Heart left ventricle (tissue), 16 donors: ENCODE measurements at regions not wholly inside any gene's neighbourhood (a gene's known extent, or its start where the extent isn't known, plus 50 kb on each side); places are given as distances from the start of the nearest gene placed in this dataset.
A peak's percentile ranks its signal among the peaks of the same experiment; 100 is the strongest.

Experiments used
- ATAC-seq, 4 donors: fragments of 200-7000 bp; cut with Tn5 transposase; one replicate each; pipeline ENCODE4 v1.9.1; 2020 to 2022; ENCODE audit warnings: moderate library complexity in 4 of 4, mild to moderate bottlenecking in 3 of 4, moderate number of reproducible peaks in 1 of 4
- DNase-seq, 5 donors: peaks; one replicate each; pipeline ENCODE4 v3.0.0-alpha.2; 2020
- H3K27ac ChIP-seq, 12 donors: fragments of 200-600 bp; sonication (generic) in 4 of 12; one replicate each; pipeline versions ENCODE4 v1.5.0 to v1.8.0; 2016 to 2022; ENCODE audit warnings: mild to moderate bottlenecking in 2 of 12
- H3K27me3 ChIP-seq, 9 donors: fragments of 200-600 bp; sonication (generic) in 2 of 9; one replicate each; pipeline versions ENCODE4 v1.5.1 to v1.8.0; 2016 to 2022; ENCODE audit warnings: mild to moderate bottlenecking in 3 of 9
- H3K36me3 ChIP-seq, 9 donors: fragments of 200-600 bp; sonication (generic) in 2 of 9; one replicate each; pipeline versions ENCODE4 v1.5.0 to v1.8.0; 2018 to 2022; ENCODE audit warnings: mild to moderate bottlenecking in 2 of 9
- H3K4me1 ChIP-seq, 12 donors: fragments of 200-600 bp; sonication (generic) in 4 of 12; one replicate each; pipeline versions ENCODE4 v1.5.0 to v1.8.0; 2016 to 2022; ENCODE audit warnings: mild to moderate bottlenecking in 3 of 12
- H3K4me3 ChIP-seq, 12 donors: fragments of 200-600 bp; sonication (generic) in 4 of 12; one replicate each; pipeline versions ENCODE4 v1.5.0 to v1.8.0; 2017 to 2022; ENCODE audit warnings: mild to moderate bottlenecking in 9 of 12, moderate library complexity in 4 of 12
- H3K9me3 ChIP-seq, 12 donors: fragments of 200-600 bp; sonication (generic) in 4 of 12; one replicate each; pipeline versions ENCODE4 v1.5.0 to v1.8.0; 2016 to 2022; ENCODE audit warnings: mild to moderate bottlenecking in 1 of 12
- POLR2A ChIP-seq, 2 donors: fragments of 450-650 bp; IDR thresholded peaks; one replicate each; pipeline ENCODE4 v1.6.1; 2017; ENCODE audit warnings: antibody characterized with exemption in 2 of 2, mild to moderate bottlenecking in 2 of 2, moderate library complexity in 2 of 2
- WGBS, 4 donors: extraction: QIAGEN DNeasy Blood & Tissue Kit in 2 of 4; methylation state at CpG; one replicate each; pipeline versions ENCODE4 v1.1.5 to v1.1.7; 2013 to 2018; 5-methylcytosine and 5-hydroxymethylcytosine counted together
- intact Hi-C, 10 donors: fragments of 100-400 bp; cut with DNase I; formaldehyde crosslinking; loops; one replicate each; pipeline versions ENCODE4 v1.11.1 to v1.14.2; 2022
- TF ChIP-seq, protein P1 (sequence below), 12 donors: fragments of 200-600 bp; sonication (generic) in 4 of 12; IDR thresholded peaks; one replicate each; pipeline versions ENCODE4 v1.5.0 to v1.8.0; 2018 to 2022; ENCODE audit warnings: antibody characterized with exemption in 12 of 12, mild to moderate bottlenecking in 5 of 12
- donor health status: ischemic (EF 13 %, LVEDD 7.1; RV severe dilation, severe dysfunction).
- donor health status: healthy with polysubstance abuse.
- donor health status: DM: no; HTN: yes; CAD: no.
- donor health status: DM: no; HTN: no; CAD: no.
- donor health status: ischemic (EF 25% LVEDD 6.9; RV normal size, moderate dysfunction).
- donor health status: ischemic (EF 25% LVEDD 5.7; RV mildly dilated, moderate dysfunction).
- donor health status: healthy.
- donor health status: DM: yes; HTN: yes; CAD: no.
- donor health status: ischemic (EF 35%, LVEDD 5.7; RV mildly dilated, moderate dysfunction).
- donor health status: nonischemic (EF 11% LVEDD 7.7; RV severe dilation, severe dysfunction).
- donor health status: DM: yes; HTN: yes; CAD: no.
- donor health status: PGD.
- donor health status: ischemic (EF 29% LVEDD 5.4; RV normal size, mild dysfunction).
- donor health status: nonischemic (EF 23%, LVEDD 6.1; RV moderate dilation, normal function).

GRCh38 chr9:14447103-14447502 is 133.2 kb upstream of the NFIB start:
- Histone ChIP-seq H3K27me3 (no peaks in the 10 kb centered on the region), H3K4me1 (no peaks in the 10 kb centered on the region), H3K9me3 (peaks cover 0 to 16% (median 2%) of the 10 kb centered on the region in 12 donors), H3K36me3 (no peaks in the 10 kb centered on the region), H3K4me3 (no peak overlapping the region), H3K27ac (no peak overlapping the region)
- TF ChIP-seq POLR2A (IDR thresholded peaks at IDR 0.05): no peak
- TF ChIP-seq, protein P1, sequence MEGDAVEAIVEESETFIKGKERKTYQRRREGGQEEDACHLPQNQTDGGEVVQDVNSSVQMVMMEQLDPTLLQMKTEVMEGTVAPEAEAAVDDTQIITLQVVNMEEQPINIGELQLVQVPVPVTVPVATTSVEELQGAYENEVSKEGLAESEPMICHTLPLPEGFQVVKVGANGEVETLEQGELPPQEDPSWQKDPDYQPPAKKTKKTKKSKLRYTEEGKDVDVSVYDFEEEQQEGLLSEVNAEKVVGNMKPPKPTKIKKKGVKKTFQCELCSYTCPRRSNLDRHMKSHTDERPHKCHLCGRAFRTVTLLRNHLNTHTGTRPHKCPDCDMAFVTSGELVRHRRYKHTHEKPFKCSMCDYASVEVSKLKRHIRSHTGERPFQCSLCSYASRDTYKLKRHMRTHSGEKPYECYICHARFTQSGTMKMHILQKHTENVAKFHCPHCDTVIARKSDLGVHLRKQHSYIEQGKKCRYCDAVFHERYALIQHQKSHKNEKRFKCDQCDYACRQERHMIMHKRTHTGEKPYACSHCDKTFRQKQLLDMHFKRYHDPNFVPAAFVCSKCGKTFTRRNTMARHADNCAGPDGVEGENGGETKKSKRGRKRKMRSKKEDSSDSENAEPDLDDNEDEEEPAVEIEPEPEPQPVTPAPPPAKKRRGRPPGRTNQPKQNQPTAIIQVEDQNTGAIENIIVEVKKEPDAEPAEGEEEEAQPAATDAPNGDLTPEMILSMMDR (IDR thresholded peaks at IDR 0.05): no peak
- ATAC-seq (no peak), DNase-seq (no peak)
- intact Hi-C loops: no loop called here
- WGBS, 4 donors: 70 to 78% (median 74%) methylated on average over 3 of the region's 3 CpGs

GRCh38 chr9:14445946-14446345 is 132.0 kb upstream of the NFIB start:
- 92 to 96% (median 94%) methylated on average over 3 of the region's 3 CpGs for WGBS, 4 donors
- Histone ChIP-seq H3K4me3 (no peak overlapping the region), H3K4me1 (no peaks in the 10 kb centered on the region), H3K36me3 (no peaks in the 10 kb centered on the region), H3K27ac (no peak overlapping the region), H3K27me3 (no peaks in the 10 kb centered on the region), H3K9me3 (peaks cover 0 to 16% (median 2%) of the 10 kb centered on the region in 12 donors)
- TF ChIP-seq, protein P1 (IDR thresholded peaks at IDR 0.05): no peak
- no peak for TF ChIP-seq POLR2A (IDR thresholded peaks at IDR 0.05)
- ATAC-seq (no peak), DNase-seq (no peak)
- intact Hi-C loops: no loop called here

DNA sequence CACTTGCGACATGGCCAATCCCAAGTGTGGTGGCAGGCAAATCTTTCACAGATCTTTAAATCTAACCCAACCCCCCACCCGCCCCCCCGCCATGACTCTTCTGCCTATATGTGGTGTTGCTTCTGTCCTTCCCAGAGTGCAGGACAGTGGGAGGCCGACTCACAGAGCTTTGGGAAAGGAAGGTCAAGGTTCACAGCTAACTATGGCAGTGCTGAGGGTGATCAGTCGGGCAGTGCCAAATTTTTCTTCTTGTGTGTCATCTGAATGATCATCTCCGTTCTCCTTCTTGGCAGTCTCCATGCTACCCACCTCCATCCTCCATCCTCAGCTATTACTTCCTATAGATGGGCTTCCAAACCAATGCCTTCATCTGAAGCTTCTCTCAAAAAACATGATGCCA is 129.0 kb upstream of the NFIB start:
- H3K36me3 ChIP-seq: no peaks in the 10 kb centered on the region
- WGBS, 4 donors: 90 to 96% (median 94%) methylated on average over 6 of the region's 6 CpGs
- peaks cover 0 to 15% (median 2%) of the 10 kb centered on the region in 12 donors for H3K9me3 ChIP-seq
- H3K27ac ChIP-seq: no peak overlapping the region
- intact Hi-C loops: no loop called here
- no peaks in the 10 kb centered on the region for H3K27me3 ChIP-seq
- H3K4me1 ChIP-seq: peaks cover 0 to 8% (median 0%) of the 10 kb centered on the region in 12 donors
- no peak overlapping the region for H3K4me3 ChIP-seq
- ATAC-seq (no peak), DNase-seq (no peak)
- TF ChIP-seq, protein P1 (IDR thresholded peaks at IDR 0.05): no peak
- no peak for TF ChIP-seq POLR2A (IDR thresholded peaks at IDR 0.05)

DNA sequence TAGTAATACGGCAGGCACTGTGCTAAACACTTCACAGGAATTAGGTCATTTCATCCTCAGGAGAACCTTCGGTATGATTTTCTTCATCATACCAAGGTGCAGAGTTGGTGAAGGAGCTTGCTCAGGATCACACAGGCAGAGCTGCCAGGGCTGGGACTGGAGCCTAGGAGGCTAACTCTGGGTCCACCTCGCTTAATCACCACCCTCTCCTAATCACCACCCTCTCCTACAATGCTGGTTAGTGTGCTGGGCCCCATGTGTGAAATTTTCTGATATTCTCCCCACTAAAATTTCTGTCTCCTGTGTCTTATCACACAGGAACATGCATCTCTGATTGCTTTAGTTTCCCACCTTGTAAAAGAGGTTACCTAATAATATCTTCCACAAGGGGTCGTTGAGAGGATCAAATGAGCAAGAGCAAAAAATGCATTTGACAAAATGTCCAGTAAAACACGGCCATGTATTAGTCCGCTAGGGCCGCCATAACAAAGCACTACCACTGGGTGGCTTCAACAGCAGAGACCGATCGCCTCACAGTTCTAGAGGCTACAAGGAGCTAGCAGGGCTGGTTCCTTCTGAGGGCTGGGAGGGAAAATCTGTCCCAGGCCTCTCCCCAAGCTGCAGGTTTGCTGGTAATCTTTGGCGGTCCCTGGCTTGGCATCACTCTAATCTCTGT is 128.2 kb upstream of the NFIB start:
- WGBS, 4 donors: 91 to 92% (median 91%) methylated on average over 10 of the region's 10 CpGs
- Histone ChIP-seq H3K4me1 (peaks cover 0 to 13% (median 0%) of the 10 kb centered on the region in 12 donors), H3K9me3 (peaks cover 0 to 8% (median 0%) of the 10 kb centered on the region in 12 donors), H3K27me3 (no peaks in the 10 kb centered on the region), H3K27ac (no peak overlapping the region), H3K4me3 (no peak overlapping the region), H3K36me3 (no peaks in the 10 kb centered on the region)
- ATAC-seq (no peak), DNase-seq (no peak)
- TF ChIP-seq POLR2A (IDR thresholded peaks at IDR 0.05): no peak
- TF ChIP-seq, protein P1 (IDR thresholded peaks at IDR 0.05): peak in 2 of 12 donors; percentile 4 to 17
- intact Hi-C loops: no loop called here
